ENCODE measurements at regions not wholly inside any gene's neighbourhood (a gene's known extent, or its start where the extent isn't known, plus 50 kb on each side); places are given as distances from the start of the nearest gene placed in this dataset.

DNA sequence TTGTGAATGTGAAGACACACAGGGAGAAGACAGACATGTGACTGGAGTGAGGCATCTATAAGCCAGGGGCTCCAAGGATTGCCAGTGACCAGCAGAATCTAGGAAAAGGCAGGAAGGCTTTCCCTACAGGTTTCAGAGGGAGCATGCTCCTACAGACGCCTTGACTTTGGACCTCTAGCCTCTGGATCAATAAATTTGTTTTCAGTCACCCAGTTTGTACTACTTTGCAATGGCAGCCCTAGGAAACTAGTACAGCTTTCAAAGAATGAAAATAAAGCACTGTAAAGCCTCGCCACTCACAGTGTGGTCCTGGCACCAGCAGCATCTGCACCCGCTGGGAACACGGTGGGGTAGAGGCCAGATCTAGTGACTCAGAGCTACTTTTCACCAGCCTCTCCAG, 510.0 kb downstream of the LTN1 start:
- TF ChIP-seq CTCF (optimal IDR thresholded peaks at IDR 0.05 in 1 of 3, IDR thresholded peaks at IDR 0.05 in 1 of 3, conservative IDR thresholded peaks at IDR 0.05 in 1 of 3; ENCODE audit: extremely low read depth in 1 of 3, insufficient read depth in 2 of 3, low read length in 3 of 3) (no peak), EZH2 (IDR thresholded peaks at IDR 0.05; ENCODE audit: low read length) (no peak)
